ENCODE measurements at regions not wholly inside any gene's neighbourhood (a gene's known extent, or its start where the extent isn't known, plus 50 kb on each side); places are given as distances from the start of the nearest gene placed in this dataset.

GRCh38 chr10:6920072-6921019, 340.3 kb upstream of the PRKCQ start:
- DNase-seq, result peak; percentile 40

GRCh38 chr10:6919077-6919476, 339.0 kb upstream of the PRKCQ start:
- DNase-seq, result no peak

GRCh38 chr10:6918305-6918704, 338.2 kb upstream of the PRKCQ start:
- DNase-seq, result peak; percentile 13

GRCh38 chr10:6917125-6917524, 337.0 kb upstream of the PRKCQ start:
- no peak for DNase-seq

- DNase-seq, result no peak
These were observed 336.5 kb upstream of the PRKCQ start for GRCh38 chr10:6916601-6917000.

- DNase-seq, result no peak
These were observed 335.2 kb upstream of the PRKCQ start for GRCh38 chr10:6915307-6915706.

GRCh38 chr10:6912929-6913328, 332.9 kb upstream of the PRKCQ start:
- DNase-seq, result no peak

- no peak for DNase-seq
These were observed 332.3 kb upstream of the PRKCQ start for GRCh38 chr10:6912424-6912823.

GRCh38 chr10:6912021-6912420, 331.9 kb upstream of the PRKCQ start:
- DNase-seq, result no peak

GRCh38 chr10:6909905-6910560, 330.0 kb upstream of the PRKCQ start:
- no peak for DNase-seq

GRCh38 chr10:6907877-6908530, 327.9 kb upstream of the PRKCQ start:
- DNase-seq, result no peak

GRCh38 chr10:6894405-6894804, 314.3 kb upstream of the PRKCQ start:
- no peak for DNase-seq

- DNase-seq, result no peak
These were observed 312.8 kb upstream of the PRKCQ start for GRCh38 chr10:6892864-6893263.

GRCh38 chr10:6891924-6892323, 311.8 kb upstream of the PRKCQ start:
- DNase-seq, result no peak

- DNase-seq, result no peak
These were observed 309.6 kb upstream of the PRKCQ start for GRCh38 chr10:6889718-6890117.

- no peak for DNase-seq
These were observed 308.4 kb upstream of the PRKCQ start for GRCh38 chr10:6888434-6888833.

GRCh38 chr10:6885284-6885683, 305.2 kb upstream of the PRKCQ start:
- DNase-seq, result no peak

GRCh38 chr10:6881987-6882386, 301.9 kb upstream of the PRKCQ start:
- no peak for DNase-seq

- no peak for DNase-seq
These were observed 297.8 kb upstream of the PRKCQ start for GRCh38 chr10:6877722-6878392.

- DNase-seq, result no peak
These were observed 297.3 kb upstream of the PRKCQ start for GRCh38 chr10:6877336-6877721.

- DNase-seq, result no peak
These were observed 295.3 kb upstream of the PRKCQ start for GRCh38 chr10:6875269-6875865.

GRCh38 chr10:6871128-6871527, 291.1 kb upstream of the PRKCQ start:
- DNase-seq, result no peak

All from fibroblast of skin of back (primary cell).